SK-N-SH treated with all-trans-retinoic acid at 6 μM for 48 hours (cell line): ENCODE measurements at regions not wholly inside any gene's neighbourhood (a gene's known extent, or its start where the extent isn't known, plus 50 kb on each side); places are given as distances from the start of the nearest gene placed in this dataset.

Source experiments
- RARB ChIP-seq: fragments of 250-450 bp; sonication (Bioruptor Pico); IDR thresholded peaks from 2 replicates; pipeline ENCODE4 v1.8.0; 2021; ENCODE audit warnings: mild to moderate bottlenecking, moderate library complexity
- ZC3H10 ChIP-seq: fragments of 250-450 bp; sonication (Bioruptor Pico); IDR thresholded peaks from 2 replicates; pipeline ENCODE4 v1.5.1; 2021; ENCODE audit warnings: mild to moderate bottlenecking, moderate library complexity
- TF ChIP-seq, protein P1 (sequence below): fragments of 250-450 bp; sonication (Bioruptor Pico); IDR thresholded peaks from 2 replicates; pipeline ENCODE4 v1.8.0; 2020; ENCODE audit warnings: mild to moderate bottlenecking, moderate library complexity, borderline replicate concordance
- TF ChIP-seq, protein P2 (sequence below): fragments of 250-450 bp; sonication (Bioruptor Pico); IDR thresholded peaks from 2 replicates; pipeline ENCODE4 v1.8.0; 2021; ENCODE audit warnings: low read depth, mild to moderate bottlenecking, moderate library complexity, borderline replicate concordance

DNA sequence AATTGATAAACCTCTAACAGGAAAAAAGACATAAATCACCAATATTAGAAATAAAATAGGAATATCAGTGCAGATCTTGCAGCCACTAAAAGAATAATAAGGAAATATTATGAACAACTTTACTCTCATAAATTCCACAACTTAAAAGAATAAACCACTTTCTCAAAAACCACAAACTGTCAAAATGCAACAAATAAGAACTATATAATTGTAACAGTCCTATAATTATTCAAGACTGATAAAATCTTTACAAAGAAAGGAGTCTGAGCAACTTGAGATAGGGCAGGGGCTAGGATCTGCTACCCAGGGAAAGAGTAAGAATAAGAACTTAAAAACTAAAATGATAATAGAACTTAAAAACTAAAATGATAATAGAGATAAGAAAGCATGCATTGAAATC, 169.5 kb upstream of the GDF10 start:
- TF ChIP-seq, protein P1, sequence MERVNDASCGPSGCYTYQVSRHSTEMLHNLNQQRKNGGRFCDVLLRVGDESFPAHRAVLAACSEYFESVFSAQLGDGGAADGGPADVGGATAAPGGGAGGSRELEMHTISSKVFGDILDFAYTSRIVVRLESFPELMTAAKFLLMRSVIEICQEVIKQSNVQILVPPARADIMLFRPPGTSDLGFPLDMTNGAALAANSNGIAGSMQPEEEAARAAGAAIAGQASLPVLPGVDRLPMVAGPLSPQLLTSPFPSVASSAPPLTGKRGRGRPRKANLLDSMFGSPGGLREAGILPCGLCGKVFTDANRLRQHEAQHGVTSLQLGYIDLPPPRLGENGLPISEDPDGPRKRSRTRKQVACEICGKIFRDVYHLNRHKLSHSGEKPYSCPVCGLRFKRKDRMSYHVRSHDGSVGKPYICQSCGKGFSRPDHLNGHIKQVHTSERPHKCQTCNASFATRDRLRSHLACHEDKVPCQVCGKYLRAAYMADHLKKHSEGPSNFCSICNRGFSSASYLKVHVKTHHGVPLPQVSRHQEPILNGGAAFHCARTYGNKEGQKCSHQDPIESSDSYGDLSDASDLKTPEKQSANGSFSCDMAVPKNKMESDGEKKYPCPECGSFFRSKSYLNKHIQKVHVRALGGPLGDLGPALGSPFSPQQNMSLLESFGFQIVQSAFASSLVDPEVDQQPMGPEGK (CRISPR knock-in tag) = no peak
- TF ChIP-seq ZC3H10 (no peak), RARB (CRISPR knock-in tag) (no peak)
- TF ChIP-seq, protein P2, sequence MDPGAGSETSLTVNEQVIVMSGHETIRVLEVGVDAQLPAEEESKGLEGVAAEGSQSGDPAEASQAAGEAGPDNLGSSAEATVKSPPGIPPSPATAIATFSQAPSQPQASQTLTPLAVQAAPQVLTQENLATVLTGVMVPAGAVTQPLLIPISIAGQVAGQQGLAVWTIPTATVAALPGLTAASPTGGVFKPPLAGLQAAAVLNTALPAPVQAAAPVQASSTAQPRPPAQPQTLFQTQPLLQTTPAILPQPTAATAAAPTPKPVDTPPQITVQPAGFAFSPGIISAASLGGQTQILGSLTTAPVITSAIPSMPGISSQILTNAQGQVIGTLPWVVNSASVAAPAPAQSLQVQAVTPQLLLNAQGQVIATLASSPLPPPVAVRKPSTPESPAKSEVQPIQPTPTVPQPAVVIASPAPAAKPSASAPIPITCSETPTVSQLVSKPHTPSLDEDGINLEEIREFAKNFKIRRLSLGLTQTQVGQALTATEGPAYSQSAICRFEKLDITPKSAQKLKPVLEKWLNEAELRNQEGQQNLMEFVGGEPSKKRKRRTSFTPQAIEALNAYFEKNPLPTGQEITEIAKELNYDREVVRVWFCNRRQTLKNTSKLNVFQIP (CRISPR knock-in tag) = no peak
